Peyer's patch (tissue), 4 donors: ENCODE measurements at regions not wholly inside any gene's neighbourhood (a gene's known extent, or its start where the extent isn't known, plus 50 kb on each side); places are given as distances from the start of the nearest gene placed in this dataset.

Experiments
- CTCF ChIP-seq, 6 experiments: fragments of 450-650 bp in 4 of 6; fragments of 200-600 bp in 2 of 6; sonication (generic) in 1 of 6; IDR thresholded peaks; one replicate each; pipeline ENCODE4 v1.5.1; 2017 to 2019; ENCODE audit warnings: antibody characterized with exemption in 6 of 6, mild to moderate bottlenecking in 3 of 6, moderate library complexity in 1 of 6
- POLR2A ChIP-seq, 2 donors: fragments of 450-650 bp; IDR thresholded peaks; one replicate each; pipeline ENCODE4 v1.5.1; 2017; ENCODE audit warnings: antibody characterized with exemption in 2 of 2, mild to moderate bottlenecking in 2 of 2, moderate library complexity in 2 of 2

- no peak for TF ChIP-seq CTCF (IDR thresholded peaks at IDR 0.05)
- TF ChIP-seq POLR2A (IDR thresholded peaks at IDR 0.05) = no peak
Observed at GRCh38 chr2:165011199-165011598, 55.9 kb upstream of the SLC38A11 start.
